ENCODE measurements at regions not wholly inside any gene's neighbourhood (a gene's known extent, or its start where the extent isn't known, plus 50 kb on each side); places are given as distances from the start of the nearest gene placed in this dataset.

DNA sequence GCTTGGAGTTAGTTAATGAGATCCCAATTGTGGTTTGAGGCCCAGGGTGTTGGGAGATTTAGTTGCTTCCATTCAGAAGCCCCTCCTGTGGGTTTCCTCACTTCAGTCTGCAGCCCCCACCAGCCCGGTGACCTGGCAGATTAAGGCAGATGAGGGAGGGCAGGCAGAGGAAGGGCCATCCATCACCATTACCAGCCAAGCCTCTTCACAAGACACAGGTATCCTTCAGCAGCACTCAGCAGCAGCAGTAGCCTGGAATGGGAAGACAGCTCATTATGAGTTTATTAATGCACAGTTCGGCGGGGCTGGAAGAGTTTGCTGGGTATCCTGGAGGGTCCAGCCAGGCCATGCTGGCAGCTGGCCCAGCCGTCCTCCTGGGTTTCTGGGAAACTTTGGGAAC lies 90.0 kb upstream of the GPRC5B start:
- TF ChIP-seq, protein P1, sequence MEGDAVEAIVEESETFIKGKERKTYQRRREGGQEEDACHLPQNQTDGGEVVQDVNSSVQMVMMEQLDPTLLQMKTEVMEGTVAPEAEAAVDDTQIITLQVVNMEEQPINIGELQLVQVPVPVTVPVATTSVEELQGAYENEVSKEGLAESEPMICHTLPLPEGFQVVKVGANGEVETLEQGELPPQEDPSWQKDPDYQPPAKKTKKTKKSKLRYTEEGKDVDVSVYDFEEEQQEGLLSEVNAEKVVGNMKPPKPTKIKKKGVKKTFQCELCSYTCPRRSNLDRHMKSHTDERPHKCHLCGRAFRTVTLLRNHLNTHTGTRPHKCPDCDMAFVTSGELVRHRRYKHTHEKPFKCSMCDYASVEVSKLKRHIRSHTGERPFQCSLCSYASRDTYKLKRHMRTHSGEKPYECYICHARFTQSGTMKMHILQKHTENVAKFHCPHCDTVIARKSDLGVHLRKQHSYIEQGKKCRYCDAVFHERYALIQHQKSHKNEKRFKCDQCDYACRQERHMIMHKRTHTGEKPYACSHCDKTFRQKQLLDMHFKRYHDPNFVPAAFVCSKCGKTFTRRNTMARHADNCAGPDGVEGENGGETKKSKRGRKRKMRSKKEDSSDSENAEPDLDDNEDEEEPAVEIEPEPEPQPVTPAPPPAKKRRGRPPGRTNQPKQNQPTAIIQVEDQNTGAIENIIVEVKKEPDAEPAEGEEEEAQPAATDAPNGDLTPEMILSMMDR (IDR thresholded peaks at IDR 0.05): no peak
- no peak for TF ChIP-seq EP300 (IDR thresholded peaks at IDR 0.05)

All from suprapubic skin (tissue), 3 donors.